ENCODE measurements at regions not wholly inside any gene's neighbourhood (a gene's known extent, or its start where the extent isn't known, plus 50 kb on each side); places are given as distances from the start of the nearest gene placed in this dataset.

DNA sequence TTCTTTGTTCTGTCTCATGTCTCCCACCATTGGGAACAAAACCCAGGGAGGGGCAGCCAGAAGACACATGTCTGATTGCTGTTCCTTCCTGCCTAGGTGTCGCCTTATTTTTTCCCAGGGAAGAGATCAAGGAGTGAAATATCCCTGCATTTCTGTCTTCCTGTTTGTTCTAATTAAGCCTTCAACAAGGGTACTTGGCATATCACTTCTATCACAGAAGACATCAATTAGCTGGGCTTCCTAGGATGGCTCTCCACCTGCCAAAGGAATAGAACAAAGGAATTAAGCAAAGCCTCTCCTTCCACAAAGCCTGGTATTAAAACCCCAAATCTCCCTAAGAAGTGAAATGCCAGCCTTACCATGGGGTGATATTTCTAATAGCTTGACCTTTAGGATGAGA lies 299.5 kb upstream of the CD180 start:
- Histone ChIP-seq H3K4me3 (ENCODE audit: low read length) (no peak overlapping the region), H3K27me3 (ENCODE audit: control insufficient read depth, low read length) (no peaks in the 10 kb centered on the region), H3K27ac (ENCODE audit: low read depth, low read length) (no peak overlapping the region), H3K9me3 (ENCODE audit: control insufficient read depth, insufficient read depth, low read length) (no peaks in the 10 kb centered on the region), H3K36me3 (ENCODE audit: control insufficient read depth, low read length) (no peaks in the 10 kb centered on the region), H3K9me2 (replicated peaks; ENCODE audit: control insufficient read depth, low read length) (no peaks in the 10 kb centered on the region), H4K20me1 (ENCODE audit: control insufficient read depth, insufficient read depth, low read depth, low read length) (no peaks in the 10 kb centered on the region), H3F3A (ENCODE audit: control insufficient read depth, insufficient read depth) (no peaks in the 10 kb centered on the region), H3K4me1 (ENCODE audit: control insufficient read depth, low read length) (no peaks in the 10 kb centered on the region), H3K4me2 (ENCODE audit: low read length) (no peak overlapping the region), H3K79me2 (ENCODE audit: control insufficient read depth, low read length) (no peaks in the 10 kb centered on the region)
- TF ChIP-seq EZH2phosphoT487 (IDR thresholded peaks at IDR 0.05; ENCODE audit: borderline replicate concordance, low read length), result no peak
- TF ChIP-seq, protein P1, sequence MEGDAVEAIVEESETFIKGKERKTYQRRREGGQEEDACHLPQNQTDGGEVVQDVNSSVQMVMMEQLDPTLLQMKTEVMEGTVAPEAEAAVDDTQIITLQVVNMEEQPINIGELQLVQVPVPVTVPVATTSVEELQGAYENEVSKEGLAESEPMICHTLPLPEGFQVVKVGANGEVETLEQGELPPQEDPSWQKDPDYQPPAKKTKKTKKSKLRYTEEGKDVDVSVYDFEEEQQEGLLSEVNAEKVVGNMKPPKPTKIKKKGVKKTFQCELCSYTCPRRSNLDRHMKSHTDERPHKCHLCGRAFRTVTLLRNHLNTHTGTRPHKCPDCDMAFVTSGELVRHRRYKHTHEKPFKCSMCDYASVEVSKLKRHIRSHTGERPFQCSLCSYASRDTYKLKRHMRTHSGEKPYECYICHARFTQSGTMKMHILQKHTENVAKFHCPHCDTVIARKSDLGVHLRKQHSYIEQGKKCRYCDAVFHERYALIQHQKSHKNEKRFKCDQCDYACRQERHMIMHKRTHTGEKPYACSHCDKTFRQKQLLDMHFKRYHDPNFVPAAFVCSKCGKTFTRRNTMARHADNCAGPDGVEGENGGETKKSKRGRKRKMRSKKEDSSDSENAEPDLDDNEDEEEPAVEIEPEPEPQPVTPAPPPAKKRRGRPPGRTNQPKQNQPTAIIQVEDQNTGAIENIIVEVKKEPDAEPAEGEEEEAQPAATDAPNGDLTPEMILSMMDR (IDR thresholded peaks at IDR 0.05; ENCODE audit: low read depth, low read length, poor library complexity, severe bottlenecking), result no peak

DNA sequence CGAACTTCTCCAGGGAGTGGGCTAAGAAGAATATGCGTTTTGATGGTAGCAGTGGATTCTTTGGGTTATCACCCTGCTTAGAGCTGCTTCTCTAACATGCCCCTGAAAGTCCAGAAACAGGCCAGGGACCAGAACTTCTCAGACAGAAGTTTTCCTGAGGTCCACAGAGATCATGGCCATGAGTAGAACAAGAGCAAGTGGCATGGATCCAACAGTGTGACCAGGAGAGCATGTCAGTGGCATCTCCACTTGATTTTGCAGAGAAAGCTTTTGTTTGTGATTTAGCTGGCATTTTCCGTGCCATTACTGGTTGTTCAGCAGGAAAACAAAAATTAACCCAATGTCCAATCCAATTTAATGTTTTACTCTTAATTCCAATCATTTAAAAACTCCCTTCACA lies 298.5 kb upstream of the CD180 start:
- Histone ChIP-seq H3K4me3 (ENCODE audit: low read length) (no peak overlapping the region), H4K20me1 (ENCODE audit: control insufficient read depth, insufficient read depth, low read depth, low read length) (no peaks in the 10 kb centered on the region), H3K79me2 (ENCODE audit: control insufficient read depth, low read length) (no peaks in the 10 kb centered on the region), H3K27ac (ENCODE audit: low read depth, low read length) (no peak overlapping the region), H3K27me3 (ENCODE audit: control insufficient read depth, low read length) (no peaks in the 10 kb centered on the region), H3K9me2 (replicated peaks; ENCODE audit: control insufficient read depth, low read length) (no peaks in the 10 kb centered on the region), H3K4me1 (ENCODE audit: control insufficient read depth, low read length) (no peaks in the 10 kb centered on the region), H3K36me3 (ENCODE audit: control insufficient read depth, low read length) (no peaks in the 10 kb centered on the region), H3F3A (ENCODE audit: control insufficient read depth, insufficient read depth) (no peaks in the 10 kb centered on the region), H3K9me3 (ENCODE audit: control insufficient read depth, insufficient read depth, low read length) (no peaks in the 10 kb centered on the region), H3K4me2 (ENCODE audit: low read length) (no peak overlapping the region)
- TF ChIP-seq, protein P1 (IDR thresholded peaks at IDR 0.05; ENCODE audit: low read depth, low read length, poor library complexity, severe bottlenecking), result no peak
- TF ChIP-seq EZH2phosphoT487 (IDR thresholded peaks at IDR 0.05; ENCODE audit: borderline replicate concordance, low read length), result no peak

DNA sequence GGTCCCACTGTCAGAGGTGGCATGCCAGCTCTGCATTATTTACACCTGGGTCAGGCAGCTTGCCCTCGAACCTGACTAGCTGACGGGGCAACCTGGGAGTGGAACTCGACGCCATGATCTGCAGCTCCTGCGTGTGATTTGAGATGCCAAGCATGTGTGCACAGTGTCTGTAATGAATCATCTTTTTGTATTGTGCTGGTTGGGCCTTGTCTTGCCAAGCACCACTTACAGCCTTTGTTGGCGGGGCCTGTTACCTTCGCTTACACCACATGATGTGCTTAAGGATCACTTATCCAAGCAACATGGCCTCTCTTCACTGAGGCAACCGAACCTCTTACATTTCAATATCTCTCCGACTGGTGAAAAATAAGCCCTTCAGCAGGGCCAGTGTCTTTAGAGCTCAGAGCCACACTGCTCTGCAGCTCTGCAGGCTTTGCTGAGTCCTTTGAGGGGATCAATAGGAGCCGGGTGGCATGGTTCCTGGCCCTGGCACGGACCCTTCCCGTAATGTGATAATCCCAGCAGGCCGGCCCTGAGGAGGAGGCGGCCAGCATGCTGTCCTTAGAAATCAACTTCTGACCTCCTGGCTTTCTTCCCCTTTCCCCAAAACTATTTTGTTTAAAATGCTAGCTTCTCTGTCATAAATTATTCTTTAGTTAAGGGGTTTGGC lies 297.7 kb upstream of the CD180 start:
- Histone ChIP-seq H3K36me3 (ENCODE audit: control insufficient read depth, low read length) (no peaks in the 10 kb centered on the region), H3K4me2 (ENCODE audit: low read length) (no peak overlapping the region), H3K27me3 (ENCODE audit: control insufficient read depth, low read length) (no peaks in the 10 kb centered on the region), H3K9me2 (replicated peaks; ENCODE audit: control insufficient read depth, low read length) (no peaks in the 10 kb centered on the region), H3K4me1 (ENCODE audit: control insufficient read depth, low read length) (no peaks in the 10 kb centered on the region), H3K79me2 (ENCODE audit: control insufficient read depth, low read length) (no peaks in the 10 kb centered on the region), H3F3A (ENCODE audit: control insufficient read depth, insufficient read depth) (no peaks in the 10 kb centered on the region), H3K9me3 (ENCODE audit: control insufficient read depth, insufficient read depth, low read length) (no peaks in the 10 kb centered on the region), H3K4me3 (ENCODE audit: low read length) (no peak overlapping the region), H4K20me1 (ENCODE audit: control insufficient read depth, insufficient read depth, low read depth, low read length) (no peaks in the 10 kb centered on the region), H3K27ac (ENCODE audit: low read depth, low read length) (no peak overlapping the region)
- no peak for TF ChIP-seq EZH2phosphoT487 (IDR thresholded peaks at IDR 0.05; ENCODE audit: borderline replicate concordance, low read length)
- TF ChIP-seq, protein P1 (IDR thresholded peaks at IDR 0.05; ENCODE audit: low read depth, low read length, poor library complexity, severe bottlenecking), result no peak

All from DOHH2 (cell line).